ES-I3 (cell line): ENCODE measurements at regions not wholly inside any gene's neighbourhood (a gene's known extent, or its start where the extent isn't known, plus 50 kb on each side); places are given as distances from the start of the nearest gene placed in this dataset.
A peak's percentile ranks its signal among the peaks of the same experiment; 100 is the strongest.
"Not testable (repeated sequence)": the region's sequence is repeated elsewhere in the genome, so short reads cannot be mapped to it uniquely, and the experiment has no call there.

Source experiments
- H3K36me3 ChIP-seq: 2 replicates; pipeline ENCODE4 v1.6.1; 2013; ENCODE audit warnings: mild to moderate bottlenecking, low read length, control low read depth, moderate library complexity; ENCODE audit not compliant: insufficient read depth
- H3K4me1 ChIP-seq: 2 replicates; pipeline ENCODE4 v1.6.1; 2013; ENCODE audit warnings: mild to moderate bottlenecking, control low read depth, low read length; ENCODE audit not compliant: insufficient read depth
- H3K9ac ChIP-seq: 2 replicates; pipeline ENCODE4 v1.6.1; 2013; ENCODE audit warnings: low read depth, mild to moderate bottlenecking, low read length, moderate library complexity
- H3K9me3 ChIP-seq: 2 replicates; pipeline ENCODE4 v1.6.1; 2013; ENCODE audit warnings: mild to moderate bottlenecking, low read length, moderate library complexity; ENCODE audit not compliant: control insufficient read depth, insufficient read depth

DNA sequence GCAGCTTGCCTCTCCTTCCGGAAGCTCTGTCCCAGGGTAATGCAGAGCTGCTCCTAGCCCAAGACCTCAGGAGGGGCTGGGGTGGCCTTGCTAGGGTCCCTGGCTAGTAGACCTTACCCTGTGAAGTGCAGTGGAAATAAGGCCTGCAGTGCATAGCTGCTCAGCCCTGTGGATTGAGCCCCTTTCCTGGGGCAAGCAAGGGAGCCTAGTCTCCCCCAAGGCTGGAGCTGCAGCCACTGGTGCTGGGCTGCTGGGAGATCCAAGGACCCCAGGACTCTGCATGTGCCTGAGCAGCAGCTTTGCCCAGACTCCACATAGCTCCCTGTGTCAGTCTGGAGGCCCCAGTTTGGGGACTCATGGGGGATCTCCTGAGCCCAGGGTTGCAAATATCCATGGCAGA, 57.9 kb downstream of the FANCF start:
- no peaks in the 10 kb centered on the region for H3K9me3 ChIP-seq
- no peak overlapping the region for H3K9ac ChIP-seq
- no peaks in the 10 kb centered on the region for H3K36me3 ChIP-seq
- H3K4me1 ChIP-seq: no peaks in the 10 kb centered on the region

DNA sequence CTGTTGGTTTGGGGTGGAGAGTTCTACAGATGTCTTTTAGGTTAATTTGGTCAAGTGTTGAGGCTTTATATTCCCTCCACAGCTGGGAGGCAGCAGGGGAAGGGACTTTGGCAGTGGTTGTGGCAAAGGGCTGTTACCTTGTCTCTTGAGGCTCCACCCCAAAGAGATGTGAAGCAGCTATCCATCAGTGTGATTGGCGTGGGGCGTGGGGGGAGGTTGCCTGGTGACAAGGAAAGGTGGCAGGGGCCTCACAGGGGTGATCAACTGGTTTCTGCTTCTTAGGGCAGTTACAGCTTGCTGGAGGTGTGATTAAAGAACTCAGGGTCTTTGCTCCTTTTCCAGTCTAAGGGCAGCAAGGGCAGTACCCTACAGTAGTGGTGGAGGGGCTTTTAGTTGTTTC, 59.3 kb downstream of the FANCF start:
- Histone ChIP-seq H3K36me3 (no peaks in the 10 kb centered on the region), H3K9me3 (no peaks in the 10 kb centered on the region), H3K4me1 (no peaks in the 10 kb centered on the region), H3K9ac (no peak overlapping the region)

DNA sequence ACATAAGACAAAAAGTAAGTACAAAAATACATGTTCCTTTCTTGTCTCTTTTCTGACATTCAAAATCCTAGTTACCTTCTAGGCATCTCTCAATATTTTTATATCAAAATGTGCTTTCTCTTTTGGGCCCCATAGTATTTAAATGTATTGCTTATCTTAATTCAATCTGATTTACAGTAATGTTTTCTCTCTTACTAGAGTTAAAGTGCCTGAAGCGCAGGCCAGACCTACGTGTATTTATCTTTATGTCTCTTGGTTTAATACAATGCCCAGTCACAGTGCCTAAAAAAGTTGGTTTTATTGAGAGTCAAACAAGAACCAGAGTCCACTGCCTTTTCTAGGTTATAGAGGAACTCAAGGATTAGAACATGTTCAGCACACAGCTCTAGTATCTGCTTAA, 64.3 kb downstream of the FANCF start:
- no peaks in the 10 kb centered on the region for H3K36me3 ChIP-seq
- no peaks in the 10 kb centered on the region for H3K4me1 ChIP-seq
- H3K9ac ChIP-seq: no peak overlapping the region
- H3K9me3 ChIP-seq: no peaks in the 10 kb centered on the region

- Histone ChIP-seq H3K9ac (no peak overlapping the region), H3K36me3 (no peaks in the 10 kb centered on the region), H3K9me3 (no peaks in the 10 kb centered on the region), H3K4me1 (no peaks in the 10 kb centered on the region)
Measured at GRCh38 chr11:22559416-22559815, 66.2 kb downstream of the FANCF start.

- H3K4me1 ChIP-seq: no peaks in the 10 kb centered on the region
- H3K9ac ChIP-seq: no peak overlapping the region
- no peaks in the 10 kb centered on the region for H3K9me3 ChIP-seq
- no peaks in the 10 kb centered on the region for H3K36me3 ChIP-seq
Measured at GRCh38 chr11:22558664-22559063, 67.0 kb downstream of the FANCF start.

GRCh38 chr11:22556381-22556780, 69.2 kb downstream of the FANCF start:
- Histone ChIP-seq H3K36me3 (no peaks in the 10 kb centered on the region), H3K4me1 (no peaks in the 10 kb centered on the region), H3K9ac (no peak overlapping the region), H3K9me3 (no peaks in the 10 kb centered on the region)

GRCh38 chr11:22555881-22556280, 69.7 kb downstream of the FANCF start:
- no peaks in the 10 kb centered on the region for H3K9me3 ChIP-seq
- no peaks in the 10 kb centered on the region for H3K36me3 ChIP-seq
- no peak overlapping the region for H3K9ac ChIP-seq
- H3K4me1 ChIP-seq: no peaks in the 10 kb centered on the region

GRCh38 chr11:22554221-22554620, 71.4 kb downstream of the FANCF start:
- H3K9me3 ChIP-seq: no peaks in the 10 kb centered on the region
- H3K4me1 ChIP-seq: no peaks in the 10 kb centered on the region; the same call in 1 of the 2 replicates
- H3K36me3 ChIP-seq: no peaks in the 10 kb centered on the region
- H3K9ac ChIP-seq: no peak overlapping the region

DNA sequence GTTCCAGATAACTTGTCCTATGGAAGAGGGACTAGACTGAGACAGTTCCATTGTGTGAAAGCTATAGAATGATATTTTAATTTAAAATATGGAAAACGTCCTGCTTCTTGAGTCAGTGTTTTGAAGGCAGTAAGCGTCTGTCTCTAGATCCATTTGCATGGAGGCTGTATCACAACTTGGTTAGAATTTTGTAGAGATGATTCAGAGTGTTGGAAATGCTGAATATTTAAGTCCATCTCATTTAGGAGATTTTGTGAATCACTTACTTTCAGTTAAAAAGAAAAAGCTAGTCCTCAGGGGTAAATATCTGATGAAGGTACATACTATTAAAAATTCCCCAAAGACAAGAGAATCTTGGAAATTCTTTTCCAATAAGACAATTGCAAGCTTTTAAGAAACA, 72.7 kb downstream of the FANCF start:
- no peaks in the 10 kb centered on the region for H3K9me3 ChIP-seq
- H3K9ac ChIP-seq: no peak overlapping the region
- H3K4me1 ChIP-seq: no peaks in the 10 kb centered on the region; the same call in 1 of the 2 replicates
- no peaks in the 10 kb centered on the region for H3K36me3 ChIP-seq

- no peak overlapping the region for H3K9ac ChIP-seq
- H3K36me3 ChIP-seq: no peaks in the 10 kb centered on the region
- H3K4me1 ChIP-seq: no peaks in the 10 kb centered on the region; the same call in 1 of the 2 replicates
- no peaks in the 10 kb centered on the region for H3K9me3 ChIP-seq
Measured at GRCh38 chr11:22546746-22547145, 78.9 kb downstream of the FANCF start.

GRCh38 chr11:22543261-22543660, 82.4 kb downstream of the FANCF start:
- Histone ChIP-seq H3K4me1 (no peaks in the 10 kb centered on the region), H3K9me3 (no peaks in the 10 kb centered on the region), H3K9ac (no peak overlapping the region), H3K36me3 (no peaks in the 10 kb centered on the region)

DNA sequence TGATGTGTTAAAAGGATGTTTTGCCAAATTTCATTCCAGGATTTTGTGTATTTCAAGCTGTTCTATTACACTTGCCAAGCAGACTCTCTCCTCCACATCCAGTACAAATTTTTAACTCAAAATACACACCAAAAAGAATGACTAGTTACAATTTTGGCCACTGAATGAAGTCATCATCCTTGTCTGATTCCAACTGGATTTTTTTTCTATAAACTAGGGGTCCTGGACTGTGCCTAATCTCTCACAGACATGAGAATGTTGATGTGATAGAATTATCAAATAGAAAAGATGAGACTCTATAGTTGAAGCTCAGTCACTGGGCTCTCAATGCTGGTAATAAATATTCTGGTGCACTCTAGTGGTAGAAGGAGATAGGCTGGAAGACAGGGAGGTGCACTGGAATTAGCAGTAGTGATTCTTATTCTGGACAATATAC, 85.8 kb downstream of the FANCF start:
- Histone ChIP-seq H3K9ac (no peak overlapping the region), H3K36me3 (no peaks in the 10 kb centered on the region), H3K4me1 (no peaks in the 10 kb centered on the region), H3K9me3 (no peaks in the 10 kb centered on the region)

GRCh38 chr11:22536071-22536470, 89.6 kb downstream of the FANCF start:
- no peaks in the 10 kb centered on the region for H3K36me3 ChIP-seq
- no peaks in the 10 kb centered on the region for H3K4me1 ChIP-seq

GRCh38 chr11:22528612-22529429, 96.8 kb downstream of the FANCF start:
- H3K4me1 ChIP-seq, H3K36me3 ChIP-seq, H3K9me3 ChIP-seq: not testable (repeated sequence)
- peak overlapping the region; percentile 67 for H3K9ac ChIP-seq

More at GRCh38 chr11:22536071-22536470, 89.6 kb downstream of the FANCF start:
- no peaks in the 10 kb centered on the region for H3K9me3 ChIP-seq
- H3K9ac ChIP-seq: no peak overlapping the region

DNA sequence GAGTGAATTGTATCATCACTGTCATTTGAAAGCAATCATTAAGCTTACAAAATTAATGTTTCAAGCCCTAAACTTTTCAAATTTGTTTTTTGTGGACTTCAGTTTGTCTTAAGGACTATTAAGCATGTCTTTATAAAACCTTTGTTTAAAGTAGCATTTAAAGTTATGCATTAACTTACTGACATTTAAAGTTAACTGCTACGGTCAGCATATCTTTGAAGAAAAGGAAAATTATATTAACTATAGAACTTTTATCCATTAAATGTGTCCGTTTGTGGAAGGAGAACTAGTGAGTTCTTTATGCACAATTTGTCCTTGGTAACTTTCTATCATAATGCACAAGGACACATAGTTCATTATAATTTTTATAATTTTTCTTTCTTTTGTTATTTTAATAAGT, 103.4 kb downstream of the FANCF start:
- H3K9me3 ChIP-seq: no peaks in the 10 kb centered on the region

More for the DNA sequence above, 103.4 kb downstream of the FANCF start:
- no peak overlapping the region for H3K9ac ChIP-seq
- no peaks in the 10 kb centered on the region; the same call in 1 of the 2 replicates for H3K36me3 ChIP-seq
- no peaks in the 10 kb centered on the region for H3K4me1 ChIP-seq
